ENCODE measurements at regions not wholly inside any gene's neighbourhood (a gene's known extent, or its start where the extent isn't known, plus 50 kb on each side); places are given as distances from the start of the nearest gene placed in this dataset.
A peak's percentile ranks its signal among the peaks of the same experiment; 100 is the strongest.

DNA sequence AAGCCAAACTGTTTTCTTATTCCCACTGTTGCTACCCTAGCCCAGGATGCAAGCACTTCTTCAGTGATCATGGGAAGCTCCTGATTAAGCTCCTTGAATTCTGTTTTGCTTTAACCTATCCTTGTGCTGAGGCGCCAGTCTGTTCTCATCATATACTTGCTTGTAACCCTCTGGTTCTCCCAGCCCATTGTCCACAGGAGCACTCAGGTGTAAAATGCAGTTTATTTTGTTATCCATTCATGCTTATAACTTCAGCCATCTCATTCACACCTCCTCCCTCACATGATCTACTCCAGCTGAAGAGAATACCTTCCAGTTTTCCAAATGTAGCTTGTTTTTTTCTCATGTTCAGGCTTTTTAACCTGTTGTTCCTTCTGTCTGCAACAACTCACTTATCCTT is 402.1 kb upstream of the BRINP1 start:
- DNase-seq, result no peak

DNA sequence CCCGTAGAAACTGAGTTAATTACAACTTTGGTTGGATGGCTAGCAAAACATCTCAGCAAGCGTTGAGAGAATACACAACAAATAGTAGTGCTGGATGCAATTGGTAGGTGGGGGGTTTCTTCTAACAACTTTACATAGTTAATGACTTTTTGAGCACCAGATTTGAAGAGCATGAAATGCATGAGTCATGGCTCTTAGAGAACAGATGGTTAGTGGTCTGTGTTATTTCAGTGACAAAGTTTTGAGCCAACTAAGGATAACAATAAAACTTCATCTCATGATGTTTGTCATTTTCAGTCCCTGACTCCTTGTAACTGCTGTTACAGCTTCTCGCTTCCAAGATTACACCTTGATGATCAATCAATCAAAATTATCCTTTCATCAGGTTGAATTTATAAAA is 399.0 kb upstream of the BRINP1 start:
- no peak for DNase-seq

DNA sequence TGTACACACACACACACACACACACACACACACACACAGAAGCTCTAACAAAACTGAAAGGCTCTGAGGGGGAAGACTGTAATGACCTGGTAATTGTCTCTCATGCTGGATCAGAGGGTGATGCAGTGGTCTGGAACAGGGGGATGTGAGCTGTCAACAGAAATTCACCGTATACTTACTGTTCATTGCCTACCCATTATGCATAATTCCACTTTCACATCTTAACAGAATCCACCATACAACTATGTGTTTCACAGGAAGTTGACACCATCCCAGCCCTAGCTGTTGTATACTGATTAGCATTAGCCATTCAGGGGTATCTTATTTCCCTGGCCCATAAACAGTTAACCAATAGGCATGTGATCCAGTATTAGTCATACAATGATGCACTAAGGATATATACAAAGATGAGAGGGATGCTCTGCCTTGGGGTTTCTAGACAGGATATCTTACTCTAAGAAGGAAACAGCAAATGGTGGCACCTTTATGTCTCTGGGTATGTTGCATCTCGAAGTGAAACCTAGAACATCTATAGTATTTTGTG is 396.5 kb upstream of the BRINP1 start:
- no peak for DNase-seq

DNA sequence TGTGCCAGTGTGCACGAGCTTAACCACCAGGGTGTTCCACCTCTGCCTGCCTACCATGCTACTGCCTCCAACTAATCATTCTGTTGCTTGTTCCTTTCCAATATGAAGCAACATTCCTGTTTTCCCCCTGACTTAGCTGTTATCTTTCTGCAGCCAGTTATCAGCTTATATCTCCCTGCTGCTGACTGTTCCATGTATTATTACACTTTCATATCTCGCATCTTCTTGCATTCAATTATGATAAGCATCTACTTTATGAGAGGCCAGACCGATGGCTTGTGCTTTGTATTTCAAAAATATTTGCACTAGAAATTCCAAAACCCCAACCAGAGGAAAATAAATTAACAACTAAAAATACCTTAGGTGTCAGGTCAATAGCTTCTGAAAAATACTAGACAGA is 394.0 kb upstream of the BRINP1 start:
- no peak for DNase-seq

DNA sequence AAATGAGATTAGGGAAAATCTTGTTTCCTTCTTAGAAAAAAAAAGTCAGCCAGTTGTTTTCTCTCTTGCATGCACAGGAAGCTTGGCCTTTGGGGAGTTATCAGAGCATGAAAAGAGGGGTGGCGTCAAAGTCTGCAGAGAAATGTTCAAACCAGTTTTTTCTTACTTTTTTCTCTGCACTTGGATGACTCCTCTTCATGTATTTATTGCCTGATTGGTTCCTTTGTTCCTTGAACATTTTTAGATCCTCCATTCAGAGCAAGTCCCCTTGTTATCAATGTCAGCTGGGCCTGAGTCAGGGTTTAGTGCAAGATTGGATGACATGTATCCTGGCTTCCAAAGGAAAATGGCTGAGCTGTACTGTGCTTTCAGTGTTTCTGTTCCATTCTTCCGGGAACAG is 392.6 kb upstream of the BRINP1 start:
- no peak for DNase-seq

DNA sequence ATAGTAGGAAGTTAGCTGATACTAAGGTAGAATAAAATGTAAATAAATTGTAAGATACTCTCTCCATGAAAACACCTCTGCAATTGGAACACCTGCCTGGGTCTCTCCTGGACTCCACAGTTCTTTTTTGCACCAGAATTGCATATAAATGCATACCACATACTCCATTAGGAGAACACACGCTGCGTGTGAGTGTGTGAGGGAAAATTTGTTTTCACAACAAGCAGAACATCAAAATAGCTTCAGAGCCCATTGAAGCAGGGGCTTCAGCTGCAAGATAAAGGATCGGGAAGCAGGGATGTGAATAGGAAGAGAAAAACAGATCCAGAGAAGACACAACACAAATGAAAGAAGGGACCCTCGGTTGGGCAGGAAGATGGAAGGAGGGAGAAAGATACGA is 389.8 kb upstream of the BRINP1 start:
- no peak for DNase-seq

DNA sequence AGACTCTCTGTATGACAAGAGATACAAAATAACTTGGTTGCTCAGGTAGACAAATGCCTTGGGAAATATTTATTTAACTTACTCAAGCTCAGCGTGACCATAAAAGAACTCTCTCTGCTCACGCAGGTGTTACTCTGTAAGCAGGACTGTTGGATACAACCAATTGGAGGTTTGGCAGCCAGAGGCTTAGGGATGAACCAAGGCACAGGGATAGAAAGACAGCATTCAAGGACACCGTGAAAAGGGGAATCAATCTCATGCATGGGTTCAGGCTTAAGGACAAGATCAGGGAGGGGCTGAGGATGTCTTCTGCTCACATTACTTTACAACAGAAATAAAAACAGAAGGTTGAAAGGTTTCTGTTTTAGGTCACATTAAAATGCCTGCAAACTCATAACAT is 389.0 kb upstream of the BRINP1 start:
- no peak for DNase-seq

DNA sequence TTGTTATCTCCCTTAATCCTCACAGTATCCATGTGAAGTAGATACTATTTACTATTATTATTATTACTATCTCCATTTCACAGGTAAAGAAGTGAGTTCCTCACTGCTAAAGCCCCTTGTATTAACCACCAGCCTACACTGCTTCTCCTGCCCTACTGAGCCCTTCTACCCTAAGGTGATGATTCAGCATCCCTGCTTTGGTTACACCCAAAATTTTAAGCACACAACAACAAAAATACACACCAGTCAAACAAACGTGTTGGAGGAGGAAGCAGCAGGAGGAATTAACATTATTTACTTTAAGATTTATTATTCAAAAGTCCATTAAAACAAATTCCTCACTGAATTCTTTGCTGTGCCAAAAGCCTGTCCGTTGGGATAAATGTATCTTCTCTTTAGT is 370.2 kb upstream of the BRINP1 start:
- no peak for DNase-seq

DNA sequence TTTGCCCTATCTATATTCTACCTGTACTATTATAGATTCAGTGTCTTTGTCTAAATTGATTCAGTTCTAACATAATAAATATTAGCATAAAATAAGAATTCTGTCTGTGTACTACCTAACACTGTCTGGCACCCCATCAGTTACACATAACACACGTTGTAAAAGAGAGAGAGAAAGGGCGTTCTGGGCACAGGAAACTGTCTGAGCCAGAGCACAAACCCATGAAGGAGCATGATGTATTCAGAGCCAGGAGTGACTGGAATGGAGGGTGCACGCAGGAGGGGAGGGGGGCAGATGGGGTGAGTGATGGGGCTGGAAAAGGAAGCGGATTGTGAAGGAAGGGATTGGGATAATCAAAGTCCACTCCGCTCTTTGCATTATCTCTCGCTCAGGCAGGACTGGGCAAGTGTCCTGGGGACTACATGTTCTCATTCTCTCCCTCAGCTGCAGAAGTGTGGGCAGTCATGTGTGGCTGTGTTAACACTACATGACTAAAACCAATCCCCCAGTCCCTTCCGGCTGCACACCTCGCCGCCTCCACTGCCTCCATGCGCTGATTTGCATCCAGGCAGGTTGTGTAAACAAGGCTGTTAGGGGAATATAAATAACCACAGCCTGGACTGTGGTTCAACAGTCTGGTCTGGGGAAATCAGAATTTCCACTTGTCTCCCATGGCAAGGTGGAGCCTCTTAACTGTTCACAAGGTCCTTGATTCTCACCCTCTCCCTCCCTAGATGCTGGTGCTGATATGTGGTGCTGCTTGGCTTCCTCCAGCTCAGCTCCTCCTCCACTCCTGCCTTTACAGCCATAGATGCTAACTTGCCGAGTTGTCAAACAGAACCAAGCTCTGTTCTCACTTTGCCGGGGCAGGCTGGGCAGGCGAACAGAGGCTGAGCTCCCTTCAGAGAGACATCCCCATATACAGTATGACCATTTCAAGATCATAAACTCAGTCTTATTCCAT is 367.5 kb upstream of the BRINP1 start:
- DNase-seq, result peak in 3 of 58 donors; percentile 3 to 43 (median 22)

DNA sequence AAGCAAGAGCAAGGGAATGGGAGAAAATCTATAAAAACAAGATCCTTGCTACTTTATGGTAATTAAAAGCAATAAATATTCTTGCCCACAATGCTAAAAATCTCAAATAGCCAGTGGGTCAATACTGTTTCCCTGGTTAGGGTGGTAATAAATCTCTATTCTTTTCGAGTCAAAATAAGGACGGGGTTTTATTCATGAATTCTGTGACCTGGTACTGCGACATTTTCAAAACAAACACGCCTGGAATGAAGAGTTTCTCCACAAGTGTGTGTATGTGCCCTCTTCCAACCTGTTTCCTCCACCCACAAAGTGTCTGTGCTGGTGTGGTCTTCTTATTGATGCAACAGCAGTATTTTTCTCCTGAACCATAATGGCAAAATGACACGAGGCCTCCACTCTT is 358.8 kb upstream of the BRINP1 start:
- DNase-seq, result no peak

DNA sequence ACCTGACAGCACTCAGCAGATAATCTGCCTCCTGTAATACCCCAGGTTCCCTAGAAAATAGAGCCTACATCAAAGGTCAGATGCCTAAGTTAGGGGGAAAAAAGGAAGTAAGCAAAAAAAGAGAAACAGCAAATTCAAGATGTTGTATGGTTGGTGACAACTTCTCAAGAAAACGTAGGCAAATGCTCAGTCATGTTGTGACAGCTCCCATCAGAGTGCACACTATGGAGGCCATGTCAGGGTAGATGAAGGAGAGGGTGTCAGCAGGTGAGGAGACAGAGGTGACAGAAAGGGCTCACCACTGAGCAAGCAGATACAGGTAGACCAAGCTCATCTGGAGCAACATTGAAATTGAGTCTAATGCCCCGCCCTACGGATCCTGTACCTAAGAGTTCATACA is 356.8 kb upstream of the BRINP1 start:
- no peak for DNase-seq

DNA sequence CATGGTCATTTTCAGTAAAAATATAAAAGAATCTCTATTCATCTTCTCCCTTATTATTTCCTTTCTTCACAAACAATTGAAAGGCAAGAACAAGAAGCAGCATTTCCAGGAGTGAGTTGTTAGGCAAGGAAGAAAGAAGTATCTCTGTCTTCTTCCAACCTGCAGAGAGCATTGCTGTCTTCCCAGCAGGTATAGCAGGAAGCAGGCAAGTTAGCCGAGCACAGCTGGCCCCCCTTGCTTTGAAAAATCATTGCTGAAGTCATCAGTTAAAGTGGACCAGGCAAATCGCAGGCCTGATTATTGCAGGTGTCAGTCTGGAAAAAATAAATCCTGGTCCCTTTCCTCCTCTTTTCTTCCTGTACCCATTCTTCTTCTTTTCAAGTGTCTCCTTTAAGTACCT is 353.1 kb upstream of the BRINP1 start:
- no peak for DNase-seq

DNA sequence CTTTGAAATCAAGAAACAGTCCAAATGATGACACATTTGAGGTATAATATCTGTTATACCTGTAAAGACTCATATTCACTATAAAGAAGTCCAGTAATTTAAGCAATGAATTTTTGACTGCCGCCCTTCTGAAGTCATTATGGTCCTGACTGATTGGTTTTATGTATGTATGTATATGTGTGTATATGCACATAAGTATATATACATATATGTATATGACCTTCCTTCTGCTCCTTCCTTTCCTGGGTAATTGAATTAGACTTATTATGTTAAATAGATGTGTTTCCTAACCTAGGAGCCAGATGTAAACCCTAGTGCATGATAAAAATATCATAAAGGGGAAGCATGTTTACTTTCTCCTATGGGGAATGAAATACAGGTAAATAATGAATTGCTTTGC is 343.1 kb upstream of the BRINP1 start:
- DNase-seq, result no peak

DNA sequence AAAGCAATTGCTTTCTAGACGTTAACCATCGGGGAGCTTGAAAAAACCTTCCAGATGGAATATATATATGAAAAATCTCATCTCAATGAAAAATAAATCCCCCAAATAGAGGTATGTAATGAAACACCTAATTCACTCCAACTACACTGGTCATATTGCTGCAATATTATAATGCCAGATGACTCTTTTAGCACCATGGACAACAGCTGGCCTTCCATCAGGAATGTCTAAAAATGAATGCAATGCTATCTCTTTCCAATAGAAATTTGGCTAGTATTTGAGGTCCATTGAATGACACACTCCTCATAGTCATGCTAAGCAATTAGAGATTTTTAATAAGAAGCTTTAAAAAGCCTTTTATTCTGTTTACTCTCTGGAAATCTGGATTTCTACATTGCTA is 340.2 kb upstream of the BRINP1 start:
- DNase-seq, result no peak

DNA sequence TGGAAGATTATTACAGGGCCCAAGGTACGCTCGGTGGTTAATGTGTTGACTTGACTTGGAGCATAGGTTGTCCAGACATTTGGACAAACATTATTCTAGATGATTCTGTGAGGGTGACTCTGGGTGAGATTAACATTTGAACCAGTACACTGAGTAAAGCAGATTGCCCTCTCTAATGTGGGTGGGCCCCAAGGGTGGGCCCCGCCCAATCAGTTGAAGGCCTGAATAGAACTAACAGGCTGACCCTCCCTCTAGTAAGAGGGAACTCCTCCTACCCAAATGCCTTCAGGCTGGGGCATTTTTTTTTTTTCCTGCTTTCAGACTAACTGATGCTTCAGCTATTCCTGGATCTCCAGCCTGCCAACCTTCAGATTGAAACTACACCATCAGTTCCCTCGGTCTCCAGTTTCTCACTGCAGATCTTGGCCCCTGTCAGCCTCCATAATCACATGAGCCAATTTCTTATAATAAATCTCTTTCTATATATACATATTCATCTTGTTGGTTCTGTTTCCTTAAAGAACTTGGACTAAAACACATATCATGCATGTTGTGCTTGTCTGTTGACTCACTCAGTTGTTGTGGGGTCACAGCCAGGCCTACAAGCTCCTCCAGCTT is 338.1 kb upstream of the BRINP1 start:
- DNase-seq, result no peak

DNA sequence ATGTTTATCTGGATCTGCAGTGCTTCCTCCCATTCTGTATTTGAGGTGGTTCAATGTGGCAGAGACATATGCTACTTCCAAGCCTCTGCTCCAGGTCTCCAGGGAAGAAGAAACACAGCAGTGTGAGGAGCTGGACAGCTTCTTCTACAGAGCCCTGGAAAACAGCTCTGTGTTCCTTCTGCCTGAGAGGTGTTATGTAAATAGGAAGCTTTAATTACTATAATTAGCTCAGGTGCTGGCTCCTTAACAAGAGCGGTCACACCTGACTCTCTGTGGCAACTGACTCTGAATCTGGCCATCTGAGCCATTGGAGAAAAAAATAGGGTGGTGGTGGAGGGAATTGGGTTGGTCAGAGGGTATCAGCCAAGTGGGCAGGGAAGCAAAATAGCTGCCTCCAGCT is 332.4 kb upstream of the BRINP1 start:
- DNase-seq, result no peak

DNA sequence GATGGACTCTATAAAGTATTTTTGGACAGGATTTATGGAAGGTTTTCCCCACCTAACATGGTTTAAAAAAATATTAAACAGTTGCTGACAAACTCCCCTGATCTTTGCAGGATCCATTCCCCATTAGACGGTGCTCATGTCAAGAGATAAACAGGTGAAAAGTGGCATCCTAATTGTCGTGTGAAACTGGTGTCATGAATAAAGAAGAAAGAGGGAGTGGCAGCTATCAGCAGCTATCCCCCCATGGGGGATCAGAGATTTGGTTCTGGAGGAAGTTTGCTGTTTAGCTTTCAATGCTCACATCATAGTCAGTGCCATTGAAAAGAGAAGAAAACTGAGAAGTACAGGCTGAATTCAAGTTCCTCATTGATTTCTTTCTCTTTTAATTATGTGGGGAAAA is 329.3 kb upstream of the BRINP1 start:
- DNase-seq, result no peak

DNA sequence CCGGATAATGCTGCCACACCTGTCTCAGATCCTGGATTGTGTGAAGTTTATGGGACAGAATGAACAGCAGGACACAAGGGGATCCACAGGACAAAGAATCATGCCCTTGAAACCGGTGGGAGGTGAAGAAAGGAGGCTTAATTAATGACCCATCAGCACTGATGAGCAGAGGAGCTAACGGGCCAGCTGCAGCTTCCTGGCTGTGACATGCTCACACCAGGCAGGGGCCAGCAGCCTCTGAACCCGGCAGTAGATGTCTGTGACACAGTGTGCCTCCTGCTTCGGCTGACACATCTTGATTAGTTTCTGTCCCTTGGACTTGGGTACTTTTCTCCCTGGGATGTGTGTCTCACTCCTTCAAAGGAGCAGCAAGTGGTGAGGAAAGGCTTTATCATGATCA is 328.8 kb upstream of the BRINP1 start:
- no peak for DNase-seq

DNA sequence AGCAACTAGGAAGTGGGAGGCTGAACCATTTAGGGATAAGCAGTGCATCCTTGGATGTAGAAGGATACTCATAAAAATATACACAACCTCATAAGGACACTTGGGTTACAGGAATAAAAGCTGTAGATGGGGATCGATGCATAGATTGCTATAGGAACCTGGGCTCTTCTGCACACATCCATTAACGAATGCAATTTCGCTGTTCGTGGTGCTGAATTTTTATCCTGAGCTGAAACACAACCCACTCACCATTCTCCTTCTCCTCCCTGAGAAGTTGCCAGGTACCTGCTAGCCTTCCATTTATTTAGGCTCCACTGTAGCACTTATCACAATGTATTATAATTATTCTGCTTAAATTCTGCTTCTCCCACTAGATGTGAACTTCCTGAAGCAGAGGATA is 320.6 kb upstream of the BRINP1 start:
- no peak for DNase-seq

DNA sequence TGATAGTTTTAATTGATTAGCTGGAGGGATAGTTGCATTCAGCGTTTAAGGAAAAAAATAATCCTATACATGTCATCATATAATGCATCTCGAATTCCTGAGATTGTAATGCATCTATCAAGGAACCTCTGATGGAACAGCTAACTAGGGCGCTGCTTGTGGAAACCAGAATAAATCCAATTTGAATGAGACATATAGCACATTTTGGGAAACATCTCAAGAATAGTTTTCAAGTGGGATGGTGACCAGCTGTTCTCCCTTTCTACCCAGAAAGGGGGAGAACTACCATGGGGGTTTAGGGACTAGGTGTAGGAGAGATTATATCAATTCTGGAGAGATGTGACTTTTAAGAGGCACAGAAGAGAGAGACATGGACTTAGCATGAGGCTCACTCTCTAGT is 319.3 kb upstream of the BRINP1 start:
- DNase-seq, result peak in 1 of 58 donors; percentile 25

DNA sequence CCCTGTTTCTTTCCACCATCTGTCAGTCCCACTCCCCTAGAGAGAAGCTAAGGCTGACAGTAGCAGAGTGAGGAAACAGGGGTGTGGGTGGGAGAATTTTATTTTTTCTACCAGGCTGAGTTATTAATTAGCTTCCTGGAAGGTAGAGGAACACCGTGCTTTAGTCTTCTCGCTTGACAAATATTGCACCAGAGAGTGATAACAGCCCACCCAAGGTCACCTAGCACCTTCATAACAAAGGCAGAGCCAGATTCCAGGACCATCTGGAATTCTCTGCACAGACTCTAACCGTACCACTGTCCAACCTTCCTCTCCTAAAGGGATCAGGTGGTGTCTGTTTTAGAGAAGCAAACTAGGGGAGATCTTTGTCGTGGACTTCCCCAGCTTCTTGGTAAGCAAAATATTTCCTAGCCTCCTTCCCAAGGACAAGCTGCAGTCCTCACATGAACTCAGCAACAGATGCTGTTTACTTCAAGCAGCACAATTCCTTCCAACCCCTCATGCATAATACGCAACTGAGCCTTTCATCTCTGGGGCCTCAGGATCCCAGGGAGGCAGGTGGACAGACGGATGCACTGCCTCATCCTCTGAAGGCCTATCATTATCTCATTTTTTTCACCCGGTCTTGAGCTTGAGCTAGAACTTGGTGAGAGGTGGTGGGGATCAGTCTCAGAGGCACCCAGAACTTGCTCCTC is 308.7 kb upstream of the BRINP1 start:
- no peak for DNase-seq

DNA sequence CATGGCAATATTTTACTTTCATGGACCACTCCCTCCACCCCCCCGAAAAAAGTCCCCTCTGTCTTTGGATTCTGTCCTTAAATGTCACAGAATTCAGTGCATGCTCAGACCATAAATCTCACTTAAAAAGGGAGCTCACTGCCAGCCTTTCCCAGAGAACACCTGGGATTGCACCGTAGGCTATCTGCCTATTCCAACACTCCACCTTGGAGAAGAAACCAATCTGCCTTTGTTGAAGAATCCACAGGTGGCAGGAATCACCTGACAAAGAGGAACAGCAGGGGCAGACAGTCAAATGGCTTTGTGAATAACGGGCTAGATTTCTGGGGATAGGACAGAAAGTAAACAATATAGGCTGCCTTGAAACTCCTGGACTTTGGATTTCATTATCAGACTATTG is 306.7 kb upstream of the BRINP1 start:
- DNase-seq, result no peak
